ENCODE measurements at regions not wholly inside any gene's neighbourhood (a gene's known extent, or its start where the extent isn't known, plus 50 kb on each side); places are given as distances from the start of the nearest gene placed in this dataset.

DNA sequence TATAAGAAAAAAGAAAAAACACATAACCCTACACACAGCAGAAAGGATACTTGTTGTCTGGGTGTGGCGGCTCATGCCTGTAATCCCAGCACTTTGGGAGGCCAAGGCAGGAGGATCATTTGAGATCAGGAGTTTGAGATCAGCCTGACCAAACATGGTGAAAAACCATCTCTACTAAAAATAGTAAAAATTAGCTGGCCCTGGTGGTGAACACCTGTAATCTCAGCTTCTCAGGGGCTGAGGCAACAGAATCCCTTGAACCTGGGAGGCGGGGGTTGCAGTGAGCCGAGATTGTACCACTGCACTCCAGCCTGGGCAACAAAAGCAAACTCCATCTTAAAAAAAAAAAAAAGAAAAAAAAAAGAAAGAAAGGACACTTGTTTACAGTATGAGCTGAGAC is 147.6 kb upstream of the PITX1 start:
- 96% methylated on average over 3 of the region's 3 CpGs for WGBS
- Histone ChIP-seq H3K4me1 (no peaks in the 10 kb centered on the region), H3K9me3 (no peaks in the 10 kb centered on the region), H3K36me3 (no peaks in the 10 kb centered on the region), H3K4me3 (no peak overlapping the region), H3K27me3 (peaks cover 9% of the 10 kb centered on the region), H3K27ac (no peak overlapping the region)
- DNase-seq (ENCODE audit: low spot score in 2 of 2) = no peak
- TF ChIP-seq POLR2AphosphoS5 (IDR thresholded peaks at IDR 0.05) = no peak
- TF ChIP-seq POLR2A (IDR thresholded peaks at IDR 0.05) = no peak
- TF ChIP-seq CTCF (IDR thresholded peaks at IDR 0.05) = no peak
- no peak for TF ChIP-seq EP300 (IDR thresholded peaks at IDR 0.05)

- WGBS = 75% methylated on average over 9 of the region's 11 CpGs
- TF ChIP-seq POLR2A (IDR thresholded peaks at IDR 0.05) (no peak), CTCF (IDR thresholded peaks at IDR 0.05) (no peak)
Observed at GRCh38 chr5:135179308-135179980, 145.4 kb upstream of the PITX1 start.

GRCh38 chr5:135178476-135179155 is 144.6 kb upstream of the PITX1 start:
- Histone ChIP-seq H3K27me3 (peaks cover 12% of the 10 kb centered on the region), H3K36me3 (no peaks in the 10 kb centered on the region), H3K4me1 (no peaks in the 10 kb centered on the region), H3K4me3 (no peak overlapping the region), H3K9me3 (no peaks in the 10 kb centered on the region), H3K27ac (no peak overlapping the region)
- no peak for DNase-seq (ENCODE audit: low spot score in 2 of 2)
- 67% methylated on average over 14 of the region's 14 CpGs for WGBS
- TF ChIP-seq POLR2A (IDR thresholded peaks at IDR 0.05) = no peak
- no peak for TF ChIP-seq EP300 (IDR thresholded peaks at IDR 0.05)
- no peak for TF ChIP-seq CTCF (IDR thresholded peaks at IDR 0.05)
- TF ChIP-seq POLR2AphosphoS5 (IDR thresholded peaks at IDR 0.05) = no peak

More at GRCh38 chr5:135179308-135179980, 145.4 kb upstream of the PITX1 start:
- Histone ChIP-seq H3K4me1 (no peaks in the 10 kb centered on the region), H3K36me3 (no peaks in the 10 kb centered on the region), H3K27ac (no peak overlapping the region), H3K4me3 (no peak overlapping the region), H3K9me3 (no peaks in the 10 kb centered on the region), H3K27me3 (peaks cover 12% of the 10 kb centered on the region)
- no peak for DNase-seq (ENCODE audit: low spot score in 2 of 2)

DNA sequence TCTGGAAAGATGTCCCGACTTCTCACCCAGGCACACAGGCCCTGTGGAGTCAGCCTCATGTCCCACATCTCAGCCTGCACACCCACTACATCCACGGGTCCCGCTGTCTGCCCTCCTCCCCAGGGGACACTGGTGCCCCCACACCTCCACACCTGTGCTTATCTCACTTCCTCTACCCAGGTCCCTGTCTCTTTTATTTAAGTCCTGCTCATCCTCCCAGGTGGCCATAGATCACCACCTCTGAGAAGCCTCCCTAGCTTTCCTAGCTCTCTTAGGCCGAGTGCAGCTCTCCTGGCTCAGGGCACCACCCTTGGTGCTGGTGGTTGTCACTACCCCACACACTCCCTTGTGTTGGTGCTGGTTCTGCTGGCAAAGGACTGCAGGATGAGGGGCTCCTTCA is 143.6 kb upstream of the PITX1 start:
- Histone ChIP-seq H3K36me3 (no peaks in the 10 kb centered on the region), H3K4me1 (no peaks in the 10 kb centered on the region), H3K4me3 (no peak overlapping the region), H3K27me3 (peaks cover 19% of the 10 kb centered on the region), H3K9me3 (no peaks in the 10 kb centered on the region), H3K27ac (no peak overlapping the region)
- TF ChIP-seq CTCF (IDR thresholded peaks at IDR 0.05) = no peak
- TF ChIP-seq EP300 (IDR thresholded peaks at IDR 0.05) = no peak
- TF ChIP-seq POLR2AphosphoS5 (IDR thresholded peaks at IDR 0.05) = no peak
- TF ChIP-seq POLR2A (IDR thresholded peaks at IDR 0.05) = no peak
- DNase-seq (ENCODE audit: low spot score in 2 of 2) = no peak
- 92% methylated on average over 4 of the region's 4 CpGs for WGBS

GRCh38 chr5:135176991-135177390 is 143.0 kb upstream of the PITX1 start:
- TF ChIP-seq POLR2A (IDR thresholded peaks at IDR 0.05) (no peak), EP300 (IDR thresholded peaks at IDR 0.05) (no peak)
- Histone ChIP-seq H3K27ac (no peak overlapping the region), H3K36me3 (no peaks in the 10 kb centered on the region), H3K4me1 (no peaks in the 10 kb centered on the region), H3K27me3 (peaks cover 19% of the 10 kb centered on the region), H3K4me3 (no peak overlapping the region), H3K9me3 (no peaks in the 10 kb centered on the region)
- no peak for DNase-seq (ENCODE audit: low spot score in 2 of 2)
- WGBS = 82% methylated on average over 5 of the region's 7 CpGs
